Forelimb muscle (tissue), 1 donor: ENCODE measurements at regions not wholly inside any gene's neighbourhood (a gene's known extent, or its start where the extent isn't known, plus 50 kb on each side); places are given as distances from the start of the nearest gene placed in this dataset.
"Not testable (repeated sequence)": the region's sequence is repeated elsewhere in the genome, so short reads cannot be mapped to it uniquely, and the experiment has no call there.

Experiments
- DNase-seq: peaks from one replicate; pipeline ENCODE4 v3.0.0-alpha.2; 2013; ENCODE audit warnings: low read depth

- no peak for DNase-seq
Observed at GRCh38 chr2:147019311-147019710, 825.5 kb upstream of the ACVR2A start.

- DNase-seq, result no peak
Observed at GRCh38 chr2:147017951-147018645, 826.7 kb upstream of the ACVR2A start.

GRCh38 chr2:147016181-147016580 is 828.6 kb upstream of the ACVR2A start:
- DNase-seq, result no peak

- no peak for DNase-seq
Observed at GRCh38 chr2:147015591-147015990, 829.2 kb upstream of the ACVR2A start.

- no peak for DNase-seq
Observed at GRCh38 chr2:147013696-147014392, 831.0 kb upstream of the ACVR2A start.

GRCh38 chr2:147008481-147008880 is 836.3 kb upstream of the ACVR2A start:
- no peak for DNase-seq

- DNase-seq, result peak; percentile 26
Observed at GRCh38 chr2:147006736-147007141, 838.1 kb upstream of the ACVR2A start.

GRCh38 chr2:147003081-147003480 is 841.7 kb upstream of the ACVR2A start:
- DNase-seq, result no peak

- no peak for DNase-seq
Observed at GRCh38 chr2:147002256-147002655, 842.6 kb upstream of the ACVR2A start.

- no peak for DNase-seq
Observed at GRCh38 chr2:147001061-147001460, 843.8 kb upstream of the ACVR2A start.

- not testable (repeated sequence) for DNase-seq
Observed at GRCh38 chr2:147000151-147000550, 844.7 kb upstream of the ACVR2A start.

GRCh38 chr2:146997945-146998344 is 846.9 kb upstream of the ACVR2A start:
- DNase-seq, result no peak

- DNase-seq, result no peak
Observed at GRCh38 chr2:146997488-146997887, 847.3 kb upstream of the ACVR2A start.

GRCh38 chr2:146994246-146994645 is 850.6 kb upstream of the ACVR2A start:
- DNase-seq, result no peak

- DNase-seq, result no peak
Observed at GRCh38 chr2:146992466-146992865, 852.4 kb upstream of the ACVR2A start.

GRCh38 chr2:146992057-146992456 is 852.8 kb upstream of the ACVR2A start:
- DNase-seq, result no peak

- DNase-seq, result no peak
Observed at GRCh38 chr2:146990311-146991054, 854.3 kb upstream of the ACVR2A start.

GRCh38 chr2:146989741-146990140 is 855.1 kb upstream of the ACVR2A start:
- DNase-seq, result no peak

- no peak for DNase-seq
Observed at GRCh38 chr2:146987996-146988395, 856.8 kb upstream of the ACVR2A start.

- DNase-seq, result no peak
Observed at GRCh38 chr2:146986161-146986560, 858.7 kb upstream of the ACVR2A start.

- DNase-seq, result no peak
Observed at GRCh38 chr2:146985753-146986152, 859.1 kb upstream of the ACVR2A start.

- DNase-seq, result no peak
Observed at GRCh38 chr2:146984014-146984413, 860.8 kb upstream of the ACVR2A start.

GRCh38 chr2:146982393-146982846 is 862.4 kb upstream of the ACVR2A start:
- DNase-seq, result no peak
